ENCODE measurements at regions not wholly inside any gene's neighbourhood (a gene's known extent, or its start where the extent isn't known, plus 50 kb on each side); places are given as distances from the start of the nearest gene placed in this dataset.
"Not testable (repeated sequence)": the region's sequence is repeated elsewhere in the genome, so short reads cannot be mapped to it uniquely, and the experiment has no call there.

DNA sequence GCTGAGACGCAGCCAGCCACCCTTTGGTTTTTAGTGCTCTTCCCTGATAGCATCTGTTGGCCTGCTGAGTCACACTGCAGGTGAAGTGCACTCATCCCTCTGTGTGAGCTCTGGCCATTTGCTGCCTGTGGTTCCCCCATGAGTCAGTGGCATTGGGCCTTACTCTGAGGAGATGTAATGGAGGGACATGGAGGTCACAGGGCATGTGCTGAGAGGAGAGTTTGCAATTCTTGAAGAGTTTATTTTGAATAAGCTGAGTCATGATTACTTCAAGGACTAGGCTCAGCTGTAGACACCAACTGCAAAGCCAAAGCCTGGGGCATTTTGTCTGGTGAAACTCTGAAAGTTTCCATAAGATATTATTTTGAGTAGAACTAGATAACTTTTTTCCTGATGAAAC, 200.3 kb downstream of the BCL2L11 start:
- not testable (repeated sequence) for DNase-seq

DNA sequence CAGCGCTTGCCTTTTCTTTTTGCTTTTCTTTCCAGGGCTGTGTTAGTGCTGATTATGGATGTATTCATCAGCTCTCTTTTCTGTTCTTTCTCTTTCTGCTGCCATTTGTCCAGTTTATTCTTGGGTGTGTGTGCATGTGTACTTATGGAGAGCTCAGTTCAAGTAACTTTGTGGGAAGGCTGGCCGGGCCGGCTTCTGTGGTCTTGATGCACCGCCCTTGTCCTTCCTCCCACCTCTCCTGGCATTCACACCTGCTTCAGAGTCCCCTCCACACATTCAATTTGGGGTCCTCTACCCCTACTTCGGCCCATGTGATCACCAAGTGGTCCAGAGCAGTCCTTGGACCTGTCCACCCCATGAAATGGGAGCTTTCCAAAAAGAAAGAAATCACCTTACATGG, 202.7 kb downstream of the BCL2L11 start:
- not testable (repeated sequence) for DNase-seq

DNA sequence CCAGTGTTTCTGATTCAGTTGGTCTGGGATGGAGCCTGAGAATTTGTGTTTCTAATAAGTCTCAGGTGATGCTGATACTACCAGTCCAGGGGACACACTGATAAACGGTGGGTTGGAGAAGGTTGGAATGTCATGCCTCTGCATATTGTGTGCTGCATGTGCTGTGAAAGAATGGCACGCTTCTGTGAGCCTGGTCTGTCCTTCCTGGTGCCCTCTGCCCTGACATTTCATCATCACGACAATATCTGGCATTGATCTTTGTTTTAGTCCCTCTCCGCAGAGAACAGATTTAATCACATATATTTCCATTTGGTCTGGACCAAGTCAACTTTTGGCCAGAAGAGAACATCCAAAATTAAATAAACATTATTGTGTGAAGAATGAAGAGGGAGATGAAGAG, 207.0 kb downstream of the BCL2L11 start:
- not testable (repeated sequence) for DNase-seq

DNA sequence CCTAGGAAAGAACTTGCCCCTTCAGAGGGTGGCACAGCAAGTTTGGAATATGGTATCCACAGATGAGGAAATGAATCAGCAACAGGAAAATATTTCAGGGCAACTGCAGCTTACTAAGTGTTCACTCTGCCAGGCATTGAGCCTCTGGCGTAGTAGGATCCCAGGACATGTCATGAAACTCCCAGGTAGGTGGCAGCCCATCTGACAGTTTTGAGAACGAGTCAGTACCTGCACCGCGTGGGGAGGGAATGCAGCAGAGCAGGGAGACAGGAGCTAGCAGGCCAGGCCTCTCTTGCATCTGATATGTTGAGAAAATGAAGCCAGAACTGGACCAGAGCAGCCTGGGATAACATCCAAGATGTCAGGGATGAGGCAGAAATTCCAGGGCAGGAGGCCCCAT, 208.6 kb downstream of the BCL2L11 start:
- not testable (repeated sequence) for DNase-seq

DNA sequence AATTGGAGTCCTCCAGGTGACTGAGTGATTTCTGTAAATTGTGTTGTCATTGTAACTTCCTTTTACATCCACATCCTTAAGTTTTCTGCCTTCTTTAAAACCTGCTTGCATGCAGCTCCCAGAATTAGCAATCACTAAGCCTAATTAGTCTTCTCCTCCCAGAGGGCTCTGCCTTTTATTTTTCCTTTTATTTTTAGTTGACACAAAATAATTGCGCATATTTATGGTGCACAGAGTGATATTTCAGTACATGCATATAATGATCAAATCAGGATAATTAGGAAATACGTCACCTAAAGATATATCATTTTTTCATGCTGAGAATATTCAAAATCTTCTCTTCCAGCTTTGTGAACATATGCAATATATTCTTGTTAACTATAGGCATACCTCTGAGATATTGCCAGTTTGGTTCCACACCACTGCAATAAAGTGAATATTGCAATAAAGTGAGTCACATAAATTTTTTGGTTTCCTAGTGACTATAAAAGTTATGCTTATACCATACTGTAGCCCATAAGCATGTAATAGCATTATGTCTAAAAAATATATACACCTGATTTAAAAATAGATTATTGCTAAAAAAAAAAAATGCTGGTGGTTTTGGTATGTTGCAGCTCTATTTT, 210.5 kb downstream of the BCL2L11 start:
- DNase-seq, result not testable (repeated sequence)

DNA sequence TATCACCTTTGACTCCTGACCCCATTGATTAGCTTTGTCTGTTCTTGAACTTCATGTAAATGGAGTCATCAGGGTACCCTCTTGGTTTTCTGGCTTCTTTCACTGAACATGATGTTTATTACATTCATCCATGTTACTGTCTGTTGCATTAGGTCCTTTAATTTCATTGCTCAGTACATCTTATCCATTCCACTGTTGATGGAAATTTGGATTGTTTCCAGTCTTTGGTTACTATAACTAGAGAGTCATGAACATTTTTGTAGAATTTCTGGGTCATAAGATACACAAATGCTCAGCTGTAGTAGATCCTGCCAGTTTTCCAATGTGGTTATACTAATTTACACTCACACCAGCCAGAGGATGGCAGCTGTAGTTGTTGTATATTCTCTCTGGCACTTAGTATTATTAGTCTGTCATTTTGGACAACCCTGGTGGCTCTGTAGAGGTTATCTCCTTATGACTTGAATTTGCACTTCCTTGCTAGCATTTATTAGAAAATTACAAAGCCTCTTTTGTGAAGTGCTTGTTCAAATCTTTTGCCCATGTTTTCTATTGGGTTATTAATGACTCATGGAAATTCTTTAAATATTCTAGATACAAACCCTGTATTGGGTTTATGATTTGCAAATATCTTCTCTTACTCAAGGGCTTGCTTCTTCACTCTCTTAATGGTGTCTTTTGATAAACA, 214.7 kb downstream of the BCL2L11 start:
- not testable (repeated sequence) for DNase-seq

DNA sequence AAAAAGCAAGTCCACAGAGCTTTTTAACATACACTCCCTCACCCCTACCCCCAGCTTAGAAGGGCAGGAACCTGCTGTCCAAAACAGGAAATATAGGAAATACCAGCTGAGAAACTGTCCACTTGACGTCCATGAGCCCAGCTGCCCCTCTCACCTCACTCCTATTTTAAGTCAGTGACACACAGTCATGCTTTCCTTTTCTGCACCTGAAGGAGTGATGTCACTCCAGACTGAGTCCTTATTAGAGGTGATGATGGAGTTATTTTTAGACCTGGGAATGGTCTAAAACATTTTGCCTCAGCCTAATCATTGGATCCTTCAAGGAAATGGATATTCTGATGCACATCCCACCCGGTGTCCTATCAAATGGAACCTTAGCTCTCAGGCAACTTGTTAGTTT, 217.8 kb downstream of the BCL2L11 start:
- DNase-seq, result not testable (repeated sequence)

DNA sequence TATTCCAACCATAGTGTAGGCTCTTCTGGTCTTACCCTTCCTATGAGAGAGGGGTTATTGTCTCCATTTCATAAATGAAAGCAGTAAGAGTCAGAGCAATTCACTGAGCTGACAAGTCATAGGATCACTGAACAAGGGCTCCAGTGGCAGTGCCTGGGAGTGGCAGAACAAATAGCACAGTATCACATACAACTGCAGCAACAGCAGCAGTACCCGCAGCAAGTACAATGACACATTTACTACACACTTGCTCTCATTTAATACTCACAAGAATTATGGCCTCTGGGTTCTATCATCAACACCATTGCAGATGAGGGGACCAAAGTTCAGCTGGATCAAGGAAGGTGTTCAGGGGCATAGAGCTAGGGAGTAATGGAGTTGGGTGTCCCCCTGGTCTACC, 218.8 kb downstream of the BCL2L11 start:
- DNase-seq, result not testable (repeated sequence)

DNA sequence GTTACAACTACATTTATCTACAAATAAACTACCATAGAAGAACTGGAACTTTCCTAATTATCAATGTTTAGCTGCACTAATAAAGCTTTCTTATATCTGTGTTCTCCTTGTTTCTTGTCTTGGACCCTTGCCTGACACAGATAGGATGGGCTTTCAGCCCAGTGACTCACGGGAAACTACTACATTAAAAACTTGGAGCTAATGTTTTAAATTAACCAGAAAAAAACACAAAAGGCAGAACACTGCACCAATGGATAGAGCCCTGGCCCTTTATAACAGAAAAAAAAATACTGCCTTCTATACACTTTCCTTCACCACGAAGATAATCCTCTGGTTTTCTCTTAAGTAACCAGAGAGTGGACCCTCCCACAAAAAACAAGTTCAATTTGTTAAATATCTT, 223.9 kb downstream of the BCL2L11 start:
- not testable (repeated sequence) for DNase-seq

DNA sequence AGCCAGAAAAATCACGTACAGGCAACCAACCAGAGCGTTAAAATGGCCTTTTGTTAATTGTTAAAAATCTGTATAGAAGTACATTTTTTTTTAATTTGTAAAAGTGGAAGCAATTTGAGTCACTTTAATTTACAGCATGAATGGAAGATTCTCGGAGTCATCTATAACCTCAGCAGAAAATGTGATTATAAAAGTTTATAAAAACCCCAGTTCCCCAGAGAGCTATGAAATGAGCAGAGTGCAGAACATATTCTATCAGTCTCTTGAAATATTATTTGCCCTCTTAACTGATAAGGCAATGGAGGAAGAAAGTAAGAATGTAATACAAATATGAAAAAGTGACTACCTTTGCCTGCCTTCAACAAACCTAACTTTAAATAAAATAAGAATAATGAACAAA, 224.7 kb downstream of the BCL2L11 start:
- DNase-seq, result not testable (repeated sequence)

DNA sequence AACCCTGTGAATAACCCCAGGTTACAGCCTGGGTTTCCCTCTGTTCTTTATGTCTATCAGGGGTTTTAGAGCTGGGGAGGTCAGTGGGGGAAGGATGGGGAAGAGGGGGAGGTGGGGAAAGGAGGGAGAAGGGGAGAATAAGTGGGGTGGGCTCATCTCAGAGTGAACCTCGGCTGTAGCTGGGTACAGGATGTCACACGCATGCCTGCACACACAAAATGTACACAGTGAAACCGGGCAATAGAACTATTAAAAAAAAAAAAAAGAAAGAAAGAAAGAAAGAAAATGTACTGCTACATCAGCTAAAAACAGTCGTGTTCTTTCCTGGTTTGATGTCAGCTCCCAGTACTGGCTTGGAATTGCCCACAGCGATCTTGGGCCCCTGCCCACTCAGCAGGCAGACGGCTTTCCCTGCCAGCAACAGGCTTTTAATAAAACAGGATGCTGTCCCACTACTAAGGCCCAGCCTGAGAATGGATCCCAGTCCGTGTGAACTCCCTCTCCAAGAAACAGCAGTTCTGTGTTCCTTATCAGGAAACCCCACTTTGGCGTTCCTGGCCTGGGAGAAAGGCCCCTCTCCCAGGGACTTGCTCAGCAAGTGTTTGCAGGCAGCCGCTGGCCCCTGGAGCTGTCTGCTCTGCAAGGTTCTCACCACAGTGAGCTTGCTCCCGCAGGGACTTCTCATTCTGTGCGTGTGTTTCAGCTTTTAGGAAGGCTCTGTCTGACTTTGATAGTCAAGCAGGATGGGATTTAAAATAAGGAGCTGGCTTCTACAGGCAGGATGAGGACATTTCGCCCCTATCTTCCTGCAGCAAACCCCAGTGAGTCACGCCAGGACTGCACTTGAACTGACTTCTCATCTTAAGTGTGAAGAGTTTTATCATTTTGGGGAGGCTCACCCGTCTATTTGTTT, 225.6 kb downstream of the BCL2L11 start:
- not testable (repeated sequence) for DNase-seq

DNA sequence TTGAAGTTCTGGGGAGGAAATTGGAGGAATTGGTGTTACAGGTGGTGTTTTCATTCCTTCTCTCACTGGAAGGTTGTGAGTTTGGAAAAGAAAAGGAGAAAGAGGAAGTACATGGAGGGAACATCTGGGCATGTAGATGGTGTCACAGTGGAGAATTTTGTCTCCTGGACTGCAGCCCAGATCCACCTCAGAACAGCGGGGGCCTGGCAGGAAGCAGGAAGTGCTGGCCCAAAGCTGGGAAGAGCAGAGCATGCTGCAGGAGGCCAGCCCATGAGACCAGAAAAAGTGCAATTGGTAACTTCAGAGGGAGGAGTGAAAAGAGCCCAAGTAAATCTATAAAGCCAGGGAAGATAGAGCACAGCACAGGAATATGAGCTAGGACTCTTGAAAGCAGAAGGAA, 227.0 kb downstream of the BCL2L11 start:
- DNase-seq, result not testable (repeated sequence)

DNA sequence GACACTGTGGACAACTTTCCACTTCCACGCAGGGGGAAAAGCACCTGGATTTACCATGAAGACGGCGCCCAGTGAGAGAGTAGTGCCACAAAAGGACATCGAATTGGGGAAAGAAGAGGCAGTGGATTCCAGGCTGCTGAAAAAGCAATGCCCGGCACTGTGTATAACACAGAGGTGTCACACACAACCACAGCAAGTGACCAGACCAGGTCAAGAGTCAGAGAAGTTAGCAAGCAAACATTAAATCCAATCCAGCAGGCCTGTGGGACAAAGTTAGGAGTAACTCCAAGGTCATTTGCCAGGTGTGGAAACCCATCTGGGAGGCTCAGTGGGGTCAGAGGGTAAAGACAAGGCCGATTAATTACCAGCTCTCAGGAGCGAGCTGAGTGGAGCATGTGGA, 227.6 kb downstream of the BCL2L11 start:
- not testable (repeated sequence) for DNase-seq

DNA sequence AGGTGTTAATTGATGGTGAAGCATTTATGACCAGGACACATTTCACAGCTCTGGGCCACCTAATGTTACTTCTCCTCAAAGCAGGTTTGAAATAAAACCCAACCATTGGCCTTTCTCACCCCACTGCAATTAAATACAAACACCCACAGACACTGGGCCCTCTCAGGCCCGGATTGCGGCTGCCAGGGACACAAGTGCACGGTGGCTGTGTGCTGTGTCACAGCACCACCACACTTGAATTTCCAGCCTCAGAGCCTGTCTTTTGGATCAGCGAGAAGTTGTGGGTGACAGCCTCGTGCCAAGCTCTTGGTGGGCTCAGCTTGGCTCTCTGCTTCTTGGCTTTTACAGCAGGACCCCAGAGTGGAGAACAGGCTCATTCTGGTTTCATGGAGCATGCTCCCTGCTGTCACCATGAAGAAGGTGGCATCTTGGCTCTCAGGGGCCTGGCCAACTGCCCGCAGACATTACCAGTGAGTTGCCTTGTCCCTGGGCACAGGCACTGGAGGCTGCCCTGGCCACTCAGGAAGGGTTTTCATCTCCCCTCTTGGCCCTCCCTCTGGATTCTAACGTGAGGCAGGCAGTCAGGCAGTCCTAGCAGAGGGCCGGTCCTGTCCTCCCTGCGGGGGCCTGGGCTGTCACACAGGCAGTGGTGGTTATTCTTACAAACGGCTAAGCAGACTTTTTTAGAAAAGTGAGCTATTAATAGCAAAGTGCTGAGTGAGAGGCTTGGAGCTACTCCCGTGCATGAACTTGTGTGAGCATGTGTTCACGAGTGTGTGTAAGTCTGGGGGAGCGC, 234.5 kb downstream of the BCL2L11 start:
- DNase-seq, result not testable (repeated sequence)

DNA sequence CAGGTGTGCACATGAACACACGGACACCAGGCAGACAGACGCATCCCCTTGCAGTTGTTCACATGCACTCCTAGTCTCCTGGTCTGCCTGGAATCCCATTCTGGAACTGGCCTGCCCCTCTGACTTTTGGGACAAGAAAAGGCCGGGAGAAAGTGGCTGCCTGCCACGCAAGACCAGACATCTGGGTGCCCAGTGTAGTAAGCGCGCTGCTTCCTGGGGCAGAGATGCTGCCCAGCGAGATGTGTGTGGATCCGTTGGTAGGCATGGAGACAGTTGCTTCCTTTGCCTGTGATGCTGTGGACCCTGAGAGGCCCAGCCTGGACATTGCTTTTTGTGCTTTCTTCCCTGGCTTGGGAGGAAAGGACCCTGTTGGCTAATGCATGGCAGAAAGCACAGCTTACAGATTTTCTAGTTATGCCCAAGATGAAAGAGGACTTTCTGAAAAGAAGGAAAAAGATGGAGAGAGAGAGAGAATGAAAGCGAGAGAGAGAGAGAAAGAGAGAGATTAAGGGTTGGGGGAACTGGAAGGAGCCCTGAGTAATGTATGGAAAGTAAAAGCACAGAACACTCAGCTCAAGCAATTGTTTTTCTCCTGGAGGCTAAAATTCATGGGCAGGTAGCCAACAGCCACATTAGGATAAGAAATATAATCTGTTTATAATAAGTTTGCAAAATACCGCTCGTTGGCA, 235.3 kb downstream of the BCL2L11 start:
- DNase-seq, result not testable (repeated sequence)

DNA sequence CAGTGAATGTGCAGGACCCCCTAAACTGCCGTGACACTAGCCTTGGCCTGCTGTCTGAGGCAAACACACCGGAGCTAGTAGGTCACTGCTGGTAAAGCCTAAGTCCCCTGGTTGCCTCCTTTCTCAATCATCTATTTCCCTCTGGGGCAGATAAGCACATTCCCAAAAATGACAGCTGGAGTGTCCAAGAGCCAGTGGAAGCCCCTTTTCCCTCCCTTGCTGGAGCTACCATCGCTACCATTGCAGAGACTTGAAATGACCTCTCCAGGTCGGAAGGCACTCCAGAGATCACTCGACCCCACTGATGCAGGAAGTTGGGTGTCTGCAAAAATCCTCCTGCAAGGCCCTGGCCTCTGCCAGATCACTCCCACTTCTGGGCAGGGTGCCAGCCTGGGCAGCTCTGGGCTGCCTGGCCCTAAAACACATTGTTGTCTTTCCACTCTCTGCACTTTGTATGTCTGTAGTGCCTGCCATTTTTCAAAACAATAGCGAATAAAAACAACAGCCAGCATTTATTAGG, 235.9 kb downstream of the BCL2L11 start:
- DNase-seq, result not testable (repeated sequence)

DNA sequence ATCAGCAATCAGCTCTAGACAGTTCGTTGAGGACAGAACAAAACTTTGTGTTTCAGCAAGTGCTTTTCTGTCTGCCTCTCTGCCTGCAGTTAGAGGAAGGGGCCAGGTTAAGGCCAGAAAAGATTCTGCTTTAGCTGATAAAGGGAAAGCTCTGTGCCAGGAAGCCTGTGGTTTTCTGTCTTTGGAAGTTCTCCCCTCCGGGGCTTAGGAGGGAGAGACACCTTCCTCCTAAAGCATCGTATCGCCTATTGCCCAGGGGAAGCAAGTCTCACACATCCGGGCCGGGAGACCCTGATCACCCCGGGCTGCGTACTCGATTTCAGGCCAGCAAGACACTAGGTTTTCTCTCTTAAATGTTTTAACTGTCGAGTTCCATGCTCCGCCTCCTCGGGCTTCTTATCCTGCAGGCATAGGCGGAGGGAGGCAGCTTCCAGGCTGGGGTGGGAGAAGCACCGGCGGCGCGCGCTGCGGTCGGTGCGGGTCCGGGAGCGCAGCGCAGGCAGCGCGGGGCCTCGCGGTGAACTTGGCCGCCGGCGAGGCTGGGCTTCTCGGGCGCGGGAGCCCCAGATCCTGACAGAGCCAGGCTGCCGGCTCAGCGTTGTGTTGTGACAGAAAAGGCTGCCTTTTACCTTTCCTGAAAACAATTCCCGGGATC, 245.4 kb downstream of the BCL2L11 start:
- DNase-seq, result not testable (repeated sequence)

DNA sequence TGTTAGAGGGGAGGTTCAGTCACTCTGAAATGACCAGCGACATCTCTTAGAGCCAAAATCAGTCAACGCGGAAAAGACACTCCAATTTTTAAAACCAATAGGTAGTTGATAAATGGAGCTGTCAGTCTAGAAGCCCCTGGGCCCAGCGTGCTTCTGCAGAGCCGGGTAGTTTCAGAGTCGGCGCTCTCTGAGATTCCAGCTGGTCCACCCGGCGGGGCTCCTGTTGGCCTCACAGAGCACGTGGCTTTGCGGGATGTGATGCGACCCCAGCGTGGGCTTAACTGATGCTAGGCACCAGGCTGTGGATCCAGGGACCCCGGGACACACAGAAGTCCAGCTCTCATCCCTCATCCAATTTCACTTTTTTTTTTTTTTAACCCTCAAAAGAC, 245.9 kb downstream of the BCL2L11 start:
- not testable (repeated sequence) for DNase-seq

DNA sequence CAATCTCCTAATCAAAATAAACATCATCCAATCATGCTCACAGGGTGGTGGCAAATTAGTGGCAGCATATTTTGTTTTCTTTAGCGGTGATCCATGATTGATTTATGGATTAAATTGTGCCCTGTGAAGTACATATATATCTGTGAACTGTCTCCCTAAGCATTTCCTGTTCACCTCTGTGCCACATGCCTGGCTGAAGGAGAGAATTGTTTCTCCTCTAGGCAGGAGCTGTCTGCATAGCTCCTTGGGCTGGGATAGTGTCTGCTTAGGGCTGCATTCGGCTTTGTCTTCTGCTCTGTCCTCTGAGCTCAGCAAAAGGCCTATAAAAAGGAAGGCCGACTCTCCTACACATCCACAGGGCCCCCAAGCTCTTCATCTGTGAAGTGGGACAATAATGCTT, 246.4 kb downstream of the BCL2L11 start:
- DNase-seq, result not testable (repeated sequence)

DNA sequence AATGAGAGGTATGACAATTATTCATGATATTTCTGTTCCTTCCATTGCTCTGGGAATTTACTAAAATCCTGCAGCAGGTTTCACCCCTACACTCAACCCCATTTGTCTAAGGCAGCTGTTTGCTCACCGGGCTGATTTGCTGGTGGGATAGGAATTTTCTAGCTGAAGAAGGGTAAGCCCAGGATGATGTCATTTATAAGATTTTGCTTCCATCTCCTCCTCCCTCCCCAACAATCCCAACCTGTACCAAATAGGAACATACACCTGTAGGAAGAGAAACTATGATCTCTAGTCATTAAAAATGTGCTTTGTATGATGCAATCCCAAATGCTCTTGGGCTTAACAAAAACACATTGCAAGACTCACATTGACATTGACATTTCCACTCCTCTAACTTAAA, 247.2 kb downstream of the BCL2L11 start:
- DNase-seq, result not testable (repeated sequence)

DNA sequence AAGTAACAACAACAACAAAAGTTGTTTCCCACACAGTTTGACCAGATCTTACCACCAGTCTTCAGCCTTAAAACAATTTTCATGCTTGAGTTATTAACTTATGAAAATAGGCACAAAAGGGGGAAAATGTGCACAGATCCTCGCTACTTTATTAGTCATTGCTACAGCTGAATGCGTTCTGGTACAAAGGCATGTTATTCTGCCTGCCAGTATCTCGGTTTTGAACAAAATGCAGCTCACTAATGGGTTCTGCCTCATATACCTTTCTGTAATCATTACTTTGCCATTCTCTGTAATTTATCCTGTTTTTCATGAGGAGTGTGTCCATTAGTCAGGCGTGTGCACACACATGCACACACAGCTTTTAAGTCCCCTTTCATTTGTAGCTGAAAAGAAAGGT, 247.6 kb downstream of the BCL2L11 start:
- not testable (repeated sequence) for DNase-seq
